ENCODE measurements at regions not wholly inside any gene's neighbourhood (a gene's known extent, or its start where the extent isn't known, plus 50 kb on each side); places are given as distances from the start of the nearest gene placed in this dataset.

GRCh38 chr5:170439944-170440269 is 50.7 kb upstream of the KCNMB1 start:
- TF ChIP-seq, protein P1, sequence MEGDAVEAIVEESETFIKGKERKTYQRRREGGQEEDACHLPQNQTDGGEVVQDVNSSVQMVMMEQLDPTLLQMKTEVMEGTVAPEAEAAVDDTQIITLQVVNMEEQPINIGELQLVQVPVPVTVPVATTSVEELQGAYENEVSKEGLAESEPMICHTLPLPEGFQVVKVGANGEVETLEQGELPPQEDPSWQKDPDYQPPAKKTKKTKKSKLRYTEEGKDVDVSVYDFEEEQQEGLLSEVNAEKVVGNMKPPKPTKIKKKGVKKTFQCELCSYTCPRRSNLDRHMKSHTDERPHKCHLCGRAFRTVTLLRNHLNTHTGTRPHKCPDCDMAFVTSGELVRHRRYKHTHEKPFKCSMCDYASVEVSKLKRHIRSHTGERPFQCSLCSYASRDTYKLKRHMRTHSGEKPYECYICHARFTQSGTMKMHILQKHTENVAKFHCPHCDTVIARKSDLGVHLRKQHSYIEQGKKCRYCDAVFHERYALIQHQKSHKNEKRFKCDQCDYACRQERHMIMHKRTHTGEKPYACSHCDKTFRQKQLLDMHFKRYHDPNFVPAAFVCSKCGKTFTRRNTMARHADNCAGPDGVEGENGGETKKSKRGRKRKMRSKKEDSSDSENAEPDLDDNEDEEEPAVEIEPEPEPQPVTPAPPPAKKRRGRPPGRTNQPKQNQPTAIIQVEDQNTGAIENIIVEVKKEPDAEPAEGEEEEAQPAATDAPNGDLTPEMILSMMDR (conservative IDR thresholded peaks at IDR 0.05; ENCODE audit: low read depth, low read length), result no peak
- TF ChIP-seq RAD21 (IDR thresholded peaks at IDR 0.05; ENCODE audit: low read length), result no peak
